Dendritic cell treated with granulocyte-macrophage colony-stimulating factor and Interleukin-4, amounts not matched to agents 40 ng/mL and 50 ng/mL, for 4 days (primary cell): ENCODE measurements at regions not wholly inside any gene's neighbourhood (a gene's known extent, or its start where the extent isn't known, plus 50 kb on each side); places are given as distances from the start of the nearest gene placed in this dataset.
A peak's percentile ranks its signal among the peaks of the same experiment; 100 is the strongest.

Experiments
- H3K27ac Mint-ChIP-seq: one replicate; pipeline ENCODE4 v1.8.0; 2022; ENCODE audit warnings: mild to moderate bottlenecking, mixed read lengths
- H3K27me3 Mint-ChIP-seq: one replicate; pipeline ENCODE4 v1.8.0; 2022; ENCODE audit warnings: mild to moderate bottlenecking, mixed read lengths
- H3K36me3 Mint-ChIP-seq: one replicate; pipeline ENCODE4 v1.8.0; 2022; ENCODE audit warnings: low read depth, mixed read lengths
- H3K4me1 Mint-ChIP-seq: one replicate; pipeline ENCODE4 v1.8.0; 2022; ENCODE audit warnings: low read depth, mixed read lengths
- H3K4me3 Mint-ChIP-seq: one replicate; pipeline ENCODE4 v1.8.0; 2022; ENCODE audit warnings: mild to moderate bottlenecking, moderate library complexity, mixed read lengths
- H3K9me3 Mint-ChIP-seq: one replicate; pipeline ENCODE4 v1.8.0; 2022; ENCODE audit warnings: mixed read lengths
- intact Hi-C: fragments of 100-400 bp; cut with micrococcal nuclease; formaldehyde crosslinking; loops from one replicate; pipeline ENCODE4 v1.15.0; 2022

GRCh38 chr13:33728271-33729037 lies 89.5 kb upstream of the RFC3 start:
- no peak overlapping the region for H3K4me3 Mint-ChIP-seq
- no peaks in the 10 kb centered on the region for H3K9me3 Mint-ChIP-seq
- peaks cover 44% of the 10 kb centered on the region for H3K4me1 Mint-ChIP-seq
- H3K36me3 Mint-ChIP-seq = no peaks in the 10 kb centered on the region
- peak overlapping the region; percentile 60 for H3K27ac Mint-ChIP-seq
- H3K27me3 Mint-ChIP-seq = peaks cover 3% of the 10 kb centered on the region
- intact Hi-C loops = loop anchor here (5.0 to 10.0 kb wide), 2 partner anchors 1141 to 1436 kb away; partner anchors contain the start of gene PDS5B

GRCh38 chr13:33730147-33730546 lies 87.8 kb upstream of the RFC3 start:
- Mint-ChIP-seq H3K27ac (no peak overlapping the region), H3K4me1 (peaks cover 40% of the 10 kb centered on the region), H3K27me3 (peaks cover 3% of the 10 kb centered on the region), H3K9me3 (no peaks in the 10 kb centered on the region), H3K36me3 (no peaks in the 10 kb centered on the region), H3K4me3 (no peak overlapping the region)
- intact Hi-C loops = no loop called here

DNA sequence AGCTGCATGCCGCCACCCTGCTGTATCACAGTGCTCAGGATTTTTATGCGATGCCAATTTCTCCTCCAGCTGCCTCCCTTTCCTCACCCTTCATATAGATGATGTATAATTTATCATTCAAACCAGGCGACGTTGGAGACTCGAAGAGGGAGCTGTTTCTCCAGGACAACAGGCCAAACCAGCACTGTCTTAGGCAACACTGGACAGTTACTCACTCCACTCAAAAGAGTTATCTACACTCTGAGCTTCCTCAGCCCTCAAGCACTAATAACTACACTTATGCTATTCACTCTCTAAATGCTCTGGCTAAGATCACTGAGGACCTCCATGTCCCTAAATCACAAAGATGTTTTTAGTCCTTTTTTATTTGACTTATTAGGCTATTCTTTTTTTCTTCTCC lies 87.3 kb upstream of the RFC3 start:
- H3K27me3 Mint-ChIP-seq = peaks cover 3% of the 10 kb centered on the region
- H3K27ac Mint-ChIP-seq = no peak overlapping the region
- H3K36me3 Mint-ChIP-seq = no peaks in the 10 kb centered on the region

GRCh38 chr13:33735276-33735675 lies 82.7 kb upstream of the RFC3 start:
- Mint-ChIP-seq H3K27me3 (peaks cover 3% of the 10 kb centered on the region), H3K9me3 (peaks cover 8% of the 10 kb centered on the region), H3K4me1 (peaks cover 22% of the 10 kb centered on the region), H3K36me3 (no peaks in the 10 kb centered on the region), H3K27ac (no peak overlapping the region), H3K4me3 (no peak overlapping the region)
- intact Hi-C loops = no loop called here

More for the DNA sequence above, 87.3 kb upstream of the RFC3 start:
- H3K4me1 Mint-ChIP-seq = peaks cover 40% of the 10 kb centered on the region
- no peaks in the 10 kb centered on the region for H3K9me3 Mint-ChIP-seq
- intact Hi-C loops = no loop called here
- no peak overlapping the region for H3K4me3 Mint-ChIP-seq

GRCh38 chr13:33739254-33739653 lies 78.7 kb upstream of the RFC3 start:
- H3K4me3 Mint-ChIP-seq = no peak overlapping the region
- intact Hi-C loops = no loop called here
- H3K27ac Mint-ChIP-seq = no peak overlapping the region
- peaks cover 22% of the 10 kb centered on the region for H3K4me1 Mint-ChIP-seq
- no peaks in the 10 kb centered on the region for H3K27me3 Mint-ChIP-seq
- no peaks in the 10 kb centered on the region for H3K36me3 Mint-ChIP-seq
- peaks cover 8% of the 10 kb centered on the region for H3K9me3 Mint-ChIP-seq

DNA sequence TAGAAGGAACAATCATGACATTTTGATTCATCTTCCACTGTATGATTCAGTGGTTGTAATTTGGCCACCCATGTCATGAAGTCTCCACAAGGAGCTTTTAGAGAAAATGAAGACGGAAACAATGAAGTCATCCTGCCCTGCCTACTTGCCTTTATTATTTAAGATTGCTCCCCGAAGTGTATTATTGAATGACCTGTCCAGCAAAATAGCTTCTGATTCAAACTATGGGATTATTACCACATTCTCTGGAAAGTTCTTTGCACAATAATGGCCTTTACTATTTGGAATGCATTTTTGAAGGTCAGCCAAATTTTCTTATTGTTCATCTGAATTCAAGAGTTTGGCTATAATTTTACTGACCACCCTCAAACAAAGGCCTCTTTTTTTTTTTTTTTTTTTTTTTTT lies 77.8 kb upstream of the RFC3 start:
- H3K27me3 Mint-ChIP-seq = no peaks in the 10 kb centered on the region
- H3K27ac Mint-ChIP-seq = no peak overlapping the region
- H3K4me1 Mint-ChIP-seq = peaks cover 31% of the 10 kb centered on the region
- no peaks in the 10 kb centered on the region for H3K36me3 Mint-ChIP-seq
- intact Hi-C loops = no loop called here
- H3K4me3 Mint-ChIP-seq = no peak overlapping the region
- H3K9me3 Mint-ChIP-seq = peaks cover 8% of the 10 kb centered on the region

DNA sequence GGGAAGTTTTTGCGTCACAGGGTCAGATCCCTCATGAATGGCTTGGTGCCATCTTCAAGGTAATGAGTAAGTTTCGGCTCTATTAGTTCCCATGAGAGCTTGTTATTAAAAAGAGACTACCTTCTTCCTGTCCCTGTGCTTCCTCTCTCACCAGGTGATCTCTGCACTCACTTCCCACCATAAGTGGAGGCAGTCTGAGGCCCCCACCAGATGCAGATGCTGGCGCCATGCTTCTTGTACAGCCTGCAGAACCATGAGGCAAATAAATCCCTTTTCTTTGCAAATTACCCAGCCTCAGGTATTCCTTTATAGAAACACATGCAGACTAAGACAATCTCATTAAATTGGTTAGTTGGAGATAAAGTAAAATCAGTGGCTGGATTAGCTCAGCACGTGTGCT lies 75.6 kb upstream of the RFC3 start:
- peaks cover 40% of the 10 kb centered on the region for H3K4me1 Mint-ChIP-seq
- no peaks in the 10 kb centered on the region for H3K27me3 Mint-ChIP-seq
- no peak overlapping the region for H3K4me3 Mint-ChIP-seq
- no peaks in the 10 kb centered on the region for H3K9me3 Mint-ChIP-seq
- intact Hi-C loops = no loop called here
- H3K36me3 Mint-ChIP-seq = no peaks in the 10 kb centered on the region
- no peak overlapping the region for H3K27ac Mint-ChIP-seq

DNA sequence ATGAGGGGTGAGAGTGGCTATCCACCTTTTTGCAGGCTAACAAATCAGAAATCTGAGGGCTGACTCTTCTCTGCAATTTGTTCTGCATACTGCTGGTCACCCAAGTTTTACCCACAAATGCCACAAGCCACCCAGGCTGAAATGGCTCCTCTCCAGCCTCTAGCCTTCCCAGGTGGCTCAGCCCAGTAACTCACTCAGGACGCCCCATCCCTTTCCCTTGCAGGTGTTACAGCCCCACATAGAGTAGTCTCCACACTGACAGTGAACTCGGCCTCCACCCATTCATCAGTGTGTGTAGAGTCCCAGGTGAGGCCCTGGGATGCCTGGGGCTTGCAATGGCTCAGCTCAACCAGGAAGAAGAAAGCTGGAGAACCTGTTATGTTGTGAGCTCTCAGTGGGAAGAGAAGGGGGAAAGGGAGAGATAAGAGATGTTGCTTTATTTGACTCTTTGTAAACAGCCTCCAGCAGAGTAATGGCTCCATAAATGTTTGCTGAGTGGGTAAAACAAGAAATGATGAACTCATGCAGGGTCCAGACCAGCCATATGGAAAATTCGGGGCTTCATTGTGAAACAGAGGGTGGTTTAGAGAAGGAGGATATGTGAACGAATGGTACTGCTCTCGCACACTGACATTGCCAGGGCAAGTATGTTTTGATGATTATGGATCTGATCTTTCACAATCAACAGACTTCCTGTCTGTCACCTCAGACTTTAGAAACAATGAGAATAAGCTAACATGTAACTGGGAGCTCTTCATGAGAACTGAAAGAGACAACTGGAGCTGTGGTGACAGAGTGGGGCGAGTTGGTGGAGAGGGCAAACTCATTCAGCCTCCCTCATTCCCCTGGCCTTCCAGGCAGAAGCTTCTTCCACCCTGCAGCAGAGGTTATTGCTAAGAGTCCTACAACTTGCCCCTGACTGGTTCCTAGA lies 74.2 kb upstream of the RFC3 start:
- H3K27ac Mint-ChIP-seq = peak overlapping the region; percentile 2
- H3K4me3 Mint-ChIP-seq = no peak overlapping the region
- intact Hi-C loops = no loop called here

DNA sequence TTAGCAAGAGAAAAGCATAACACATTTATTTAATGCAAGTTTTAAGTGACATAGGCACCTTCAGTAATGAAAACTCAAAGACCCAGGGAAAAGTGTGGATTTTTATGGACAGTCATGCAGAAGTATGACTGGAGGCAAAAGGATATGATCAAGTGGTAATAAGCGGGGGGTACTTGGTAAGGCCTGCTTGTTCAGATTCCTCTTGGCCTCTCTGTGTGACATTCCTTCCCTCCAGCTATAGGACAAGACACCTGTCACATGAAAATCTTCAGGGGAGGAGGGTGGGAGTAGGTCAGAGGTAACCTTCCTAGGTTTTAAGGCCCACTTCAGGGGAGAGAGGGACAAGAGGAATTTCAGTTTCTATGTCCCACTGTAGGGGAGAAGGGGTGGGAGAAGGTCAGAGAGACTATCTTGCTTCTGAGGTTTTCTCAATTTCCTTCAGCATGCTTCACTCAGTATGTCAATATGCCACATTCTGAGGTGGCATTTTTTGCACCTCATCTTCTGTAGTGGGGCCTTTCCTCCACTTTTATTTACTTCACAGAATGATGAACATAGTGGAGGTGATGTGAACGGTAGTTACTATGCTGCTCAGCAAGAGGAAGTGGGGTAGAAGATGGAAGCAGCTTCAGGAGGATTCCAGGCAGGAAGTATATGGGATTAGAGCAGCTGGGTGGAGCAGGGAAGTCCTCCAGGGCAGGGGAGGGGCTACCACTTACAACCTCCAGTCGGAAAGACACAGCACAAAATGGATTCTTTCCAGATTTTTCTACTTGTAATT lies 73.2 kb upstream of the RFC3 start:
- no peaks in the 10 kb centered on the region for H3K9me3 Mint-ChIP-seq
- no peak overlapping the region for H3K27ac Mint-ChIP-seq
- no peak overlapping the region for H3K4me3 Mint-ChIP-seq
- no peaks in the 10 kb centered on the region for H3K27me3 Mint-ChIP-seq
- peaks cover 38% of the 10 kb centered on the region for H3K4me1 Mint-ChIP-seq
- no peaks in the 10 kb centered on the region for H3K36me3 Mint-ChIP-seq
- intact Hi-C loops = no loop called here

More for the DNA sequence above, 74.2 kb upstream of the RFC3 start:
- H3K4me1 Mint-ChIP-seq = peaks cover 40% of the 10 kb centered on the region
- H3K9me3 Mint-ChIP-seq = no peaks in the 10 kb centered on the region
- H3K36me3 Mint-ChIP-seq = no peaks in the 10 kb centered on the region
- H3K27me3 Mint-ChIP-seq = no peaks in the 10 kb centered on the region

DNA sequence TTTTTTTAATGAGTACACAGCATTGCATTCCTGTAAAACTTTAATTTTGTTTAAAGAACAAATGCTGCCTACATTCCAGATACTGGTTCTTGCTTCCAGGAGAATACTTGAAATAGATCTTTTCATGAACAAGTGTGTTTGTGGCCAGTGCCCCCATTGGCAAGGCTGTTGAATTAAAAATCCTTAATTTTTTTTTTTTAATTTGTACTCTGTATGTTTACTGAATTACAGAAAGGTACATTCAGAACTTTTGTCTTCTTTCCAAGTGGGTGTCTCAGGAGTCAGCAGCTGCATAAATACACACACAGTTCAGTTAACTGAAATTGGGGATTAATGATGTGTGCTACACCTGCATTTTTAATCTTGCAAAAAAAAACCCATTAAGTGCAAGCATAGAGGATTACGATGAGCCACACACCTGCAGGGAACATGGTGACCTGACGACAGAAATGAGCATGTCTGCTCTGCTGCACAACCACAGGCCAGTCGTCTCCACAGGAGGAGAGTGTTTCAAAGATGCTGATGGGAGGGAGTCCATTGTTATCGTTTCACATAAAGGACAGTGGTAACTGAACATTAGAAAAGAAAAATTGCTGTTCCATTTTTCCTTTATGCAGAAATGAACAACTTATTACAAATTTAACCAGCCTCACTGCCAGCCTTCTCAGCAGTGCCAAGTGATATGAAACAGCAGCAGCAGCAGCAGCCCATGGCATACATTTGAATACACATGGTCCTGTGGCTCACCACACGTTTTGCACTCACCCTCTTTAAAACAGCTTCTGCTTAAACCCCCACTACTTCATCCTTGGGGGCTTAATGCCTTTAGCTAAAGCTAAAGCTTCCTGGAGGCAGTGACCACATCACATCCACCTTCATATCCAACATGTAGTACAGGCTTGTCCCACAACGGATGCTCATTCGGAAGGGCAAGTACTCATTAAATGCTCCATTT lies 72.3 kb upstream of the RFC3 start:
- H3K4me3 Mint-ChIP-seq = no peak overlapping the region
- H3K9me3 Mint-ChIP-seq = no peaks in the 10 kb centered on the region
- H3K4me1 Mint-ChIP-seq = peaks cover 34% of the 10 kb centered on the region
- no peaks in the 10 kb centered on the region for H3K27me3 Mint-ChIP-seq
- H3K36me3 Mint-ChIP-seq = no peaks in the 10 kb centered on the region
- no peak overlapping the region for H3K27ac Mint-ChIP-seq
- intact Hi-C loops = no loop called here

- intact Hi-C loops = no loop called here
- no peaks in the 10 kb centered on the region for H3K36me3 Mint-ChIP-seq
- peaks cover 34% of the 10 kb centered on the region for H3K4me1 Mint-ChIP-seq
- no peak overlapping the region for H3K4me3 Mint-ChIP-seq
- no peaks in the 10 kb centered on the region for H3K27me3 Mint-ChIP-seq
- no peak overlapping the region for H3K27ac Mint-ChIP-seq
- no peaks in the 10 kb centered on the region for H3K9me3 Mint-ChIP-seq
These were observed 71.1 kb upstream of the RFC3 start for GRCh38 chr13:33746867-33747266.

- peaks cover 5% of the 10 kb centered on the region for H3K4me1 Mint-ChIP-seq
- H3K27ac Mint-ChIP-seq = no peak overlapping the region
- H3K36me3 Mint-ChIP-seq = no peaks in the 10 kb centered on the region
- H3K27me3 Mint-ChIP-seq = no peaks in the 10 kb centered on the region
- H3K4me3 Mint-ChIP-seq = no peak overlapping the region
- no peaks in the 10 kb centered on the region for H3K9me3 Mint-ChIP-seq
- intact Hi-C loops = no loop called here
These were observed 66.8 kb upstream of the RFC3 start for GRCh38 chr13:33751151-33751550.

DNA sequence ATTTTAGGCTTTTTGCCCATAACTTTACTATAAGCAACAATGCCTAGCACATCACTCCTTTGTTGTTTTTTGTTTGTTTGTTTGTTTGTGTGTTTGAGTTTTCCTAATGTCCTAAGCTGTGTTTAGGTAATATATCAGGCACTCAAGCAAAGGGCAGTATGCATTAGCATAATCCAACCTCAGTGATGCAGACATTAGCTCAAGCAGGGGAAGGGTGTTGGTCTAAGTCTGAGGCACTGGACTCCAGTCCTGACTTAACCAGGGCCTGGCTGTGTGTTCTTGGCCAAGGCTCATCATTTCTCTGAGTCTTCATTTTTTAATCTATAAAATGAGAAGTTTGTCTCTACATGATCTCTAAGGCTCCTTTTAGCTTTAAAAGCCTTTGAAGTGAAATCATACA lies 65.9 kb upstream of the RFC3 start:
- Mint-ChIP-seq H3K27ac (no peak overlapping the region), H3K4me3 (no peak overlapping the region), H3K9me3 (no peaks in the 10 kb centered on the region), H3K27me3 (no peaks in the 10 kb centered on the region), H3K4me1 (peaks cover 6% of the 10 kb centered on the region), H3K36me3 (no peaks in the 10 kb centered on the region)
- intact Hi-C loops = no loop called here
